Pancreas (tissue), 10 donors: ENCODE measurements at regions not wholly inside any gene's neighbourhood (a gene's known extent, or its start where the extent isn't known, plus 50 kb on each side); places are given as distances from the start of the nearest gene placed in this dataset.

Experiments used
- ATAC-seq, 4 donors: fragments of 200-7000 bp; cut with Tn5 transposase; one replicate each; pipeline versions ENCODE4 v1.8.0 to v1.9.1; 2020; ENCODE audit warnings: mild to moderate bottlenecking in 4 of 4, moderate library complexity in 4 of 4
- DNase-seq, 6 donors: peaks; one replicate each; pipeline ENCODE4 v3.0.0-alpha.2; 2020
- FAIRE-seq: peaks from 2 replicates; lab custom pipeline; 2012; peaks lifted over from hg19 to GRCh38; lab: Jason Lieb, UNC
- H3K27ac ChIP-seq, 4 donors: fragments of 200-600 bp; sonication (generic); 1 replicate in 3 of 4; 2 replicates in 1 of 4; pipeline versions ENCODE4 v1.5.0 to v1.8.0; 2020
- H3K27me3 ChIP-seq, 4 donors: fragments of 200-600 bp; one replicate each; pipeline ENCODE4 v1.8.0; 2021
- H3K36me3 ChIP-seq, 3 donors: fragments of 200-600 bp; sonication (generic) in 1 of 3; one replicate each; pipeline versions ENCODE4 v1.5.0 to v1.8.0; 2020 to 2021
- H3K4me1 ChIP-seq, 3 donors: fragments of 200-600 bp; one replicate each; pipeline ENCODE4 v1.8.0; 2021
- H3K4me3 ChIP-seq, 4 donors: fragments of 200-600 bp; sonication (generic) in 2 of 4; one replicate each; pipeline versions ENCODE4 v1.5.0 to v1.8.0; 2020 to 2021
- H3K9me3 ChIP-seq, 4 donors: fragments of 200-600 bp; one replicate each; pipeline ENCODE4 v1.8.0; 2021
- CTCF ChIP-seq, 4 donors: fragments of 200-600 bp; sonication (generic) in 3 of 4; IDR thresholded peaks; one replicate each; pipeline versions ENCODE4 v1.5.0 to v1.8.0; 2021; ENCODE audit warnings: antibody characterized with exemption in 4 of 4
- WGBS, 2 donors: extraction: QIAGEN DNeasy Blood & Tissue Kit; methylation state at CpG; one replicate each; pipeline ENCODE4 v1.1.7; 2013; 5-methylcytosine and 5-hydroxymethylcytosine counted together
- intact Hi-C, 3 donors: fragments of 100-400 bp; cut with DNase I; formaldehyde crosslinking; loops; one replicate each; pipeline versions ENCODE4 v1.11.1 to v1.14.2; 2022
- donor health status: healthy with polysubstance abuse.
- donor health status: DM: no; HTN: no; CAD: no; lungs with moderate emphysema.
- donor health status: DM: no; HTN: no; CAD: no.
- donor health status: control.
- donor health status: control.
- donor health status: Bipolar disorder and iron deficiency.
- donor health status: DM: yes; HTN: yes; CAD: no.
- donor health status: DM: no; HTN: no; CAD: no.
- donor health status: DM: no; HTN: no; CAD: no.
- donor health status: DM: yes; HTN: yes; CAD: no.

- H3K4me3 ChIP-seq: no peak overlapping the region
- H3K36me3 ChIP-seq: no peaks in the 10 kb centered on the region
- DNase-seq (no peak), ATAC-seq (no peak), FAIRE-seq (no peak)
- TF ChIP-seq CTCF (IDR thresholded peaks at IDR 0.05): no peak
- H3K27me3 ChIP-seq: peaks cover 0 to 10% (median 2%) of the 10 kb centered on the region in 4 donors
- no peaks in the 10 kb centered on the region for H3K4me1 ChIP-seq
- H3K9me3 ChIP-seq: no peaks in the 10 kb centered on the region
- no peak overlapping the region for H3K27ac ChIP-seq
- intact Hi-C loops: no loop called here
- 58 to 66% methylated on average over 4 of the region's 4 CpGs for WGBS, 2 donors
Observed at GRCh38 chr18:39843546-39843945, 2111.5 kb upstream of the PIK3C3 start.

DNA sequence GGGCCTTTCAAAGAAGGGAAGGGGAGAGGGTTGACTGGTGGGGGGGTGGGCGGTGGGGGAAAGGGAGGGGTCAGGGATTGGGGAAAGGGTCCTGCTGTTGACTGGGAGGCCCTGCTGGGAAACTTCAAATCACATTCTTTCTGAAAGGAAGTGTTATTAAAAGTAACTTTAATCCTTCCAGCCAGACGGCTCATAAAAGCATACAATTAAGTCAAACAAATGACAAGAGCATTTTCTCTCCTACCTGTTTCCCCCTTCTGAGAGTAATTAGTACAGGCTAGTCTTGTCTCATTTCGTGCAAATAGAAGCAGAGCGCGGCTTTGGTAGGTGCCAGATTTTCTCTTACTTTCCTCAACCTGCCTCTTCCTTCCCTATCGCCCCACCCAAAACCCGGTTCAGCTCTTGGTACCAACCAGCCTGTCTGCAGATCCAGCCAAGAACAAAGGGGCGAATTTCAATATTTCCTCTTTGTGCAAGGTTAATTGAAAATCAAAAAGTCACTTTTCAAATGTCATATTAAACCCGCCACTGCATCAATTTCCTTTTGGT lies 2112.6 kb upstream of the PIK3C3 start:
- WGBS, 2 donors: 32 to 42% methylated on average over 9 of the region's 9 CpGs
- Histone ChIP-seq H3K4me3 (no peak overlapping the region), H3K4me1 (no peaks in the 10 kb centered on the region), H3K36me3 (no peaks in the 10 kb centered on the region), H3K9me3 (no peaks in the 10 kb centered on the region), H3K27ac (no peak overlapping the region), H3K27me3 (peaks cover 0 to 10% (median 2%) of the 10 kb centered on the region in 4 donors)
- intact Hi-C loops: no loop called here
- DNase-seq (no peak), FAIRE-seq (no peak), ATAC-seq (no peak)
- no peak for TF ChIP-seq CTCF (IDR thresholded peaks at IDR 0.05)

DNA sequence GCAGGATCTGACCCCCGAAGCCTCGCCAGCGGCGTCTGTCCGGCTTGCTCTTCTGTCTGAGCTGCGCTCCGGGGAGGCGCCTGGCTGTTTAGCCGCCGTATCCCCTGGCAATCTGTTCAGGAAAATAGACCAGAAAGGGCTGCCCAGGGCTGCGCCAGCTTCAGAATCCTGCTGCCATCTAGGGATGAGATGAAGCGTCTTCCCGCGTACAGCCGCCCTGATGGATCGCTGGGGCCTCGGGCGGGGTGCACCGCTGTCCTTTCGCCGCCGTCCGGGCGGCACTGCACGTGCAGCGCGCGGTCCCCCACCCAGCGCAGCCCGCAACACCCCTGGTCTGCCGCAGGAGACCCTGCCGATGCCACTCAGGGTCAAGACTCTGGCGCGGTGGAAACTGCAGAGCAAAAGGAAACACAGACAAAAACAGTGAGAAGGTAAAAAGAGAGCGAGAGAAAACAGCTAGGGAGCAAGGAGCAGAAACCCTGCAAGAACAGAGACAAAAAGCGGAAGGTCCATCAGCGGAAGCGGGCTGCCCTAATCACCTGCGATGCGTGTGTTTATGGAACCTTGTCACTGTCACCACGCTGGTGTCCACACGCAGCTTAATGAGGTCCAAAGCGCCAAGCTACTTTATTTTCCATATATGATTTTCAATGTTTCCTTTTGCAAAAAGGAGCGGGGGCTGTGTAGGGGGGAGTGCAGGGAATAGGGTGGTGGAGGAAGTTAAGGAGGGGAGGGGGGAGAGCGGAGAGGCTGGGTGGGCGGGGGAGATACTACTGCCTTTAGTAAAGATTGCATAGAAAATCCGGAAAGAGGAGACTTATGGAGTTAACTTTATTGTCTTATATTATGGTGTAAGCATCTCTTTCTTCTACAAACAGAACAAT lies 2113.3 kb upstream of the PIK3C3 start:
- no peak overlapping the region for H3K27ac ChIP-seq
- ATAC-seq: peak; percentile 53 to 92 (median 88)
- intact Hi-C loops: no loop called here
- no peaks in the 10 kb centered on the region for H3K9me3 ChIP-seq
- no peak for TF ChIP-seq CTCF (IDR thresholded peaks at IDR 0.05)
- FAIRE-seq: no peak
- peak overlapping the region in 2 of 4 donors; percentile 22 to 36 for H3K4me3 ChIP-seq
- no peaks in the 10 kb centered on the region for H3K4me1 ChIP-seq
- 2 to 3% methylated on average over 47 of the region's 47 CpGs for WGBS, 2 donors
- H3K36me3 ChIP-seq: no peaks in the 10 kb centered on the region
- peak in 5 of 6 donors; percentile 11 to 68 (median 41) for DNase-seq
- peaks cover 0 to 10% (median 2%) of the 10 kb centered on the region in 4 donors for H3K27me3 ChIP-seq

DNA sequence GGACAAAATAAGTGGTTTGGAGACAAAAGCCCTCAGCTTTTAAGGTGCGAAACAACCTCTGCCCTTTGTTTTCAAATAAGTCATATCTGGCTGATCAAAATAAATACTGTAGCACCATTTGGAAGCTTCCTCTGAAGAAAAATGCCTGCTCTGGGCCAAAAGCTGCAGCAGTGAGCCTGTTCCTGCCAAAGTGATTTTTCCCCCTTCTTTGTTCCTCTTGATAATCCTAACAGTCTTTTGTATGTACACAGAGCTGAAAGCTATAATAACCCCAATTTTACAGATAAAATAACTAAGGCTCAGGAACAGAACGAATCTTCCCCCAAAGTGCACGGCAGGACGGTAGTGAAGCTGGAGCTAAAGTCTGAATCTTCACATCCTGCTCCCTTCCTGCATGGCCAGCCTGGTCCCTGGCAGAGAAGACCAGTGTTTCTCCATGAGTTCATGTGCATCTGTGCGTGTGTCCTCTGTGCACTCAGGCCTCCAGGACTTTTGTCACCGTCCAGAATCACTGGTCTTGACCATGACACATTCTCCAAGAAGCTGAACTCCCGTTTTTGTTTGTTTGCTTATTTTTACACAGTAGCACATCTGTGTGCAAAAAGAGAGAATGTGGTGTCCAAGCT lies 2114.1 kb upstream of the PIK3C3 start:
- Histone ChIP-seq H3K9me3 (no peaks in the 10 kb centered on the region), H3K36me3 (no peaks in the 10 kb centered on the region), H3K27ac (no peak overlapping the region), H3K4me3 (peak overlapping the region in 1 of 4 donors; percentile 22), H3K4me1 (no peaks in the 10 kb centered on the region), H3K27me3 (peaks cover 0 to 10% (median 2%) of the 10 kb centered on the region in 4 donors)
- no peak for FAIRE-seq
- WGBS, 2 donors: 19 to 33% methylated on average over 7 of the region's 7 CpGs
- TF ChIP-seq CTCF (IDR thresholded peaks at IDR 0.05): no peak
- no peak for DNase-seq
- ATAC-seq: peak in 2 of 4 donors; percentile 34 to 35
- intact Hi-C loops: no loop called here
